H9 (cell line): ENCODE measurements at regions not wholly inside any gene's neighbourhood (a gene's known extent, or its start where the extent isn't known, plus 50 kb on each side); places are given as distances from the start of the nearest gene placed in this dataset.

Experiments used
- DNase-seq: peaks from one replicate; pipeline ENCODE4 v3.0.0-alpha.2; 2017
- H2AFZ ChIP-seq: one replicate; pipeline ENCODE4 v1.6.1; 2013; ENCODE audit warnings: mild to moderate bottlenecking, low read length, control low read depth, moderate library complexity
- H2AK5ac ChIP-seq: 2 replicates; pipeline ENCODE4 v1.6.1; 2013; ENCODE audit warnings: low read length, control low read depth, mixed read lengths; ENCODE audit not compliant: insufficient read length
- H2BK120ac ChIP-seq: one replicate; pipeline ENCODE4 v1.6.1; 2013; ENCODE audit warnings: low read depth, mild to moderate bottlenecking, low read length, control low read depth, inconsistent platforms; ENCODE audit not compliant: poor library complexity, severe bottlenecking
- H2BK12ac ChIP-seq: 2 replicates; pipeline ENCODE4 v1.6.1; 2013; ENCODE audit warnings: low read length, control low read depth, mixed read lengths, low read depth; ENCODE audit not compliant: insufficient read length
- H2BK15ac ChIP-seq: 2 replicates; pipeline ENCODE4 v1.6.1; 2013; ENCODE audit warnings: low read depth, low read length, control low read depth
- H2BK20ac ChIP-seq: one replicate; pipeline ENCODE4 v1.6.1; 2013; ENCODE audit warnings: low read depth, mild to moderate bottlenecking, low read length, control low read depth, inconsistent platforms; ENCODE audit not compliant: poor library complexity, severe bottlenecking
- H2BK5ac ChIP-seq: 2 replicates; pipeline ENCODE4 v1.6.1; 2013; ENCODE audit warnings: low read length, control low read depth, mixed read lengths; ENCODE audit not compliant: insufficient read length
- H3K14ac ChIP-seq: 2 replicates; pipeline ENCODE4 v1.6.1; 2013; ENCODE audit warnings: low read length, control low read depth; ENCODE audit not compliant: insufficient read depth
- H3K18ac ChIP-seq: 2 replicates; pipeline ENCODE4 v1.6.1; 2013; ENCODE audit warnings: low read depth, mild to moderate bottlenecking, mixed read lengths, low read length, control low read depth; ENCODE audit not compliant: insufficient read length
- H3K23ac ChIP-seq: 2 replicates; pipeline ENCODE4 v1.6.1; 2013; ENCODE audit warnings: low read length, control low read depth, mixed read lengths, low read depth; ENCODE audit not compliant: insufficient read length
- H3K23me2 ChIP-seq: 2 replicates; pipeline ENCODE4 v1.6.1; 2013; ENCODE audit warnings: low read depth, mild to moderate bottlenecking, mixed read lengths, low read length, control low read depth; ENCODE audit not compliant: insufficient read length, poor library complexity, severe bottlenecking
- H3K27ac ChIP-seq: 2 replicates; pipeline ENCODE4 v1.5.1; 2013; ENCODE audit warnings: low read length, control low read depth, mixed read lengths, low read depth; ENCODE audit not compliant: insufficient read length
- H3K27me3 ChIP-seq: 2 replicates; pipeline ENCODE4 v1.6.1; 2013; ENCODE audit warnings: low read length, control low read depth, inconsistent platforms; ENCODE audit not compliant: insufficient read depth
- H3K4ac ChIP-seq: 2 replicates; pipeline ENCODE4 v1.6.1; 2013; ENCODE audit warnings: low read depth, mild to moderate bottlenecking, control low read depth, inconsistent platforms, low read length, moderate library complexity
- H3K4me1 ChIP-seq: 2 replicates; pipeline ENCODE4 v1.6.1; 2013; ENCODE audit warnings: low read length, control low read depth, inconsistent platforms; ENCODE audit not compliant: insufficient read depth
- H3K4me2 ChIP-seq: 2 replicates; pipeline ENCODE4 v1.6.1; 2013; ENCODE audit warnings: low read length, control low read depth, mixed read lengths; ENCODE audit not compliant: insufficient read length, insufficient read depth
- H3K56ac ChIP-seq: 2 replicates; pipeline ENCODE4 v1.6.1; 2013; ENCODE audit warnings: low read depth, mild to moderate bottlenecking, mixed read lengths, low read length, control low read depth; ENCODE audit not compliant: insufficient read length
- H3K79me1 ChIP-seq: 2 replicates; pipeline ENCODE4 v1.6.1; 2013; ENCODE audit warnings: low read depth, mild to moderate bottlenecking, moderate library complexity, low read length, control low read depth, inconsistent platforms; ENCODE audit not compliant: insufficient read depth, poor library complexity, severe bottlenecking
- H3K79me2 ChIP-seq: 2 replicates; pipeline ENCODE4 v1.6.1; 2013; ENCODE audit warnings: low read length, control low read depth, inconsistent platforms; ENCODE audit not compliant: insufficient read depth
- H3K9ac ChIP-seq: 2 replicates; pipeline ENCODE4 v1.6.1; 2013; ENCODE audit warnings: low read length, control low read depth, mixed read lengths; ENCODE audit not compliant: insufficient read length; ENCODE audit errors: extremely low read depth
- H3K9me3 ChIP-seq: one replicate; pipeline ENCODE4 v1.6.1; 2013; ENCODE audit warnings: low read depth, low read length, inconsistent platforms; ENCODE audit not compliant: control insufficient read depth
- H3T11ph ChIP-seq: one replicate; pipeline ENCODE4 v1.6.1; 2013; ENCODE audit warnings: mild to moderate bottlenecking, low read length, control low read depth, inconsistent platforms
- H4K20me1 ChIP-seq: one replicate; pipeline ENCODE4 v1.6.1; 2013; ENCODE audit not compliant: control insufficient read depth, insufficient read length, insufficient read depth
- H4K5ac ChIP-seq: 2 replicates; pipeline ENCODE4 v1.6.1; 2013; ENCODE audit warnings: low read depth, mild to moderate bottlenecking, mixed read lengths, low read length, control low read depth; ENCODE audit not compliant: insufficient read length
- H4K8ac ChIP-seq: replicated peaks from 2 replicates; pipeline ENCODE4 v1.6.1; 2013; ENCODE audit warnings: low read length, control low read depth, mixed read lengths, low read depth; ENCODE audit not compliant: insufficient read length
- H4K91ac ChIP-seq: 2 replicates; pipeline ENCODE4 v1.6.1; 2013; ENCODE audit warnings: low read depth, mild to moderate bottlenecking, moderate library complexity, mixed read lengths, low read length, control low read depth; ENCODE audit not compliant: insufficient read length
- H3K27ac Mint-ChIP-seq, 3 experiments: 2 replicates in 2 of 3; 3 replicates in 1 of 3; pipeline ENCODE4 v1.8.0; 2020 to 2021; ENCODE audit warnings: mixed read lengths in 3 of 3, mild to moderate bottlenecking in 1 of 3, moderate library complexity in 1 of 3
- H3K27me3 Mint-ChIP-seq: 2 replicates; pipeline ENCODE4 v1.8.0; 2021; ENCODE audit warnings: low read depth, mild to moderate bottlenecking, moderate library complexity, mixed read lengths
- H3K36me3 Mint-ChIP-seq, 3 experiments: 2 replicates in 2 of 3; 3 replicates in 1 of 3; pipeline ENCODE4 v1.8.0; 2020 to 2021; ENCODE audit warnings: low read depth in 3 of 3, mixed read lengths in 3 of 3; ENCODE audit not compliant: insufficient read depth in 1 of 3
- H3K4me1 Mint-ChIP-seq, 2 experiments: 2 replicates each; pipeline ENCODE4 v1.8.0; 2020; ENCODE audit warnings: mixed read lengths in 2 of 2
- H3K4me3 Mint-ChIP-seq, 2 experiments: 2 replicates in 1 of 2; 3 replicates in 1 of 2; pipeline ENCODE4 v1.8.0; 2020 to 2021; ENCODE audit warnings: mild to moderate bottlenecking in 2 of 2, mixed read lengths in 2 of 2, moderate library complexity in 1 of 2
- H3K9me3 Mint-ChIP-seq, 2 experiments: 2 replicates in 1 of 2; 3 replicates in 1 of 2; pipeline ENCODE4 v1.8.0; 2020; ENCODE audit warnings: mild to moderate bottlenecking in 2 of 2, mixed read lengths in 2 of 2, moderate library complexity in 1 of 2
- whole genome bisulfite sequencing: extraction: QIAGEN DNeasy Blood & Tissue Kit; methylation state at CpG from one replicate; pipeline ENCODE4 v1.1.7; 2013; ENCODE audit warnings: missing lambda C conversion rate, low lambda C conversion rate, mixed read lengths; ENCODE audit not compliant: insufficient read length; ENCODE audit errors: extremely low coverage; 5-methylcytosine and 5-hydroxymethylcytosine counted together
- TF ChIP-seq, protein P1 (sequence below): fragments of 200-600 bp; sonication (generic); conservative IDR thresholded peaks from 3 replicates; pipeline ENCODE4 v1.8.0; 2021; ENCODE audit warnings: antibody characterized with exemption, mild to moderate bottlenecking

DNA sequence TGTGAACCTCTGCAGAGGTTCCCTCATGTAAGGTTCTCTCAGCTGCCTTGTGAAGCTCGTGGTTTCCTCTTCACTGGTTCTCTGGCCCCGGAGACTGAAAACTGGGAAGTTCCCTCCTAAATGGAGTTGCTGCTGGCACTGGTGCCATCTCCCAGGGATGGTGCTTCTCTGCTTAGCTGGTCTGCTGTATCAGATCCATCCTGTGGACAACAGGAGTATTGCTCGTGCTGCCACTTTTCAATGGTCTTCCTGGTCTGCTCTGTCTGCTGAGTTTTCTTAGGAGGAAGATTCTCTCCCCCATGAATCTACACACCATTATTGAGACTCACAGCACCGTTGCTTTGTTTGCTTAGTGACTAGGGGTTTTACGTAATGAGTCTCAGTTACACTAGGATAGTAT, 247.8 kb downstream of the OTUD1 start:
- Histone ChIP-seq H3T11ph (no peak overlapping the region), H3K79me2 (no peaks in the 10 kb centered on the region), H4K91ac (no peak overlapping the region), H3K56ac (no peak overlapping the region), H2AFZ (no peak overlapping the region), H3K4me1 (no peaks in the 10 kb centered on the region), H4K20me1 (no peaks in the 10 kb centered on the region), H2BK12ac (no peak overlapping the region), H3K27ac (no peak overlapping the region), H3K18ac (no peak overlapping the region), H2AK5ac (no peak overlapping the region), H2BK15ac (no peak overlapping the region), H2BK5ac (no peak overlapping the region), H2BK20ac (no peak overlapping the region), H3K79me1 (no peaks in the 10 kb centered on the region), H2BK120ac (no peak overlapping the region), H3K23ac (no peak overlapping the region), H3K4me2 (no peak overlapping the region), H4K8ac (no peak overlapping the region), H3K4ac (no peak overlapping the region), H3K23me2 (no peaks in the 10 kb centered on the region), H4K5ac (no peak overlapping the region), H3K9me3 (no peaks in the 10 kb centered on the region), H3K9ac (no peak overlapping the region), H3K14ac (no peak overlapping the region), H3K27me3 (peaks cover 2% of the 10 kb centered on the region; the same call in 1 of the 2 replicates)
- H3K27ac Mint-ChIP-seq, result no peak overlapping the region
- peaks cover 64% of the 10 kb centered on the region for H3K27me3 Mint-ChIP-seq
- DNase-seq, result no peak
- H3K4me3 Mint-ChIP-seq, result no peak overlapping the region
- no peaks in the 10 kb centered on the region for H3K9me3 Mint-ChIP-seq
- H3K4me1 Mint-ChIP-seq, result no peaks in the 10 kb centered on the region
- TF ChIP-seq, protein P1, sequence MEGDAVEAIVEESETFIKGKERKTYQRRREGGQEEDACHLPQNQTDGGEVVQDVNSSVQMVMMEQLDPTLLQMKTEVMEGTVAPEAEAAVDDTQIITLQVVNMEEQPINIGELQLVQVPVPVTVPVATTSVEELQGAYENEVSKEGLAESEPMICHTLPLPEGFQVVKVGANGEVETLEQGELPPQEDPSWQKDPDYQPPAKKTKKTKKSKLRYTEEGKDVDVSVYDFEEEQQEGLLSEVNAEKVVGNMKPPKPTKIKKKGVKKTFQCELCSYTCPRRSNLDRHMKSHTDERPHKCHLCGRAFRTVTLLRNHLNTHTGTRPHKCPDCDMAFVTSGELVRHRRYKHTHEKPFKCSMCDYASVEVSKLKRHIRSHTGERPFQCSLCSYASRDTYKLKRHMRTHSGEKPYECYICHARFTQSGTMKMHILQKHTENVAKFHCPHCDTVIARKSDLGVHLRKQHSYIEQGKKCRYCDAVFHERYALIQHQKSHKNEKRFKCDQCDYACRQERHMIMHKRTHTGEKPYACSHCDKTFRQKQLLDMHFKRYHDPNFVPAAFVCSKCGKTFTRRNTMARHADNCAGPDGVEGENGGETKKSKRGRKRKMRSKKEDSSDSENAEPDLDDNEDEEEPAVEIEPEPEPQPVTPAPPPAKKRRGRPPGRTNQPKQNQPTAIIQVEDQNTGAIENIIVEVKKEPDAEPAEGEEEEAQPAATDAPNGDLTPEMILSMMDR, result peak; percentile 23; the same call in 2 of the 3 replicates
- no CpG with 5 or more reads among the region's 5 CpGs for WGBS
- no peaks in the 10 kb centered on the region for H3K36me3 Mint-ChIP-seq
